Ectodermal cell (in vitro differentiated cells): ENCODE measurements at regions not wholly inside any gene's neighbourhood (a gene's known extent, or its start where the extent isn't known, plus 50 kb on each side); places are given as distances from the start of the nearest gene placed in this dataset.

Experiments
- H3K27ac ChIP-seq: 2 replicates; pipeline ENCODE4 v1.7.0; 2013; ENCODE audit warnings: mild to moderate bottlenecking, low read depth, low read length; ENCODE audit not compliant: insufficient read depth, poor library complexity, severe bottlenecking
- H3K27me3 ChIP-seq: 2 replicates; pipeline ENCODE4 v1.7.0; 2013; ENCODE audit warnings: mild to moderate bottlenecking, low read length; ENCODE audit not compliant: insufficient read depth, control insufficient read depth, poor library complexity, severe bottlenecking
- H3K36me3 ChIP-seq: one replicate; pipeline ENCODE4 v1.7.0; 2013; ENCODE audit warnings: low read length; ENCODE audit not compliant: control insufficient read depth, insufficient read depth
- H3K4me1 ChIP-seq: one replicate; pipeline ENCODE4 v1.7.0; 2013; ENCODE audit warnings: low read length; ENCODE audit not compliant: control insufficient read depth, insufficient read depth
- H3K4me3 ChIP-seq: 2 replicates; pipeline ENCODE4 v1.7.0; 2013; ENCODE audit warnings: low read depth, low read length, control low read depth; ENCODE audit not compliant: insufficient read depth
- H3K9me3 ChIP-seq: 2 replicates; pipeline ENCODE4 v1.7.0; 2013; ENCODE audit warnings: mild to moderate bottlenecking, low read length, moderate library complexity; ENCODE audit not compliant: control insufficient read depth
- WGBS, 2 experiments: methylation state at CpG; one replicate each; pipeline ENCODE4 v1.1.7; 2013; ENCODE audit warnings: missing lambda C conversion rate in 2 of 2; 5-methylcytosine and 5-hydroxymethylcytosine counted together

DNA sequence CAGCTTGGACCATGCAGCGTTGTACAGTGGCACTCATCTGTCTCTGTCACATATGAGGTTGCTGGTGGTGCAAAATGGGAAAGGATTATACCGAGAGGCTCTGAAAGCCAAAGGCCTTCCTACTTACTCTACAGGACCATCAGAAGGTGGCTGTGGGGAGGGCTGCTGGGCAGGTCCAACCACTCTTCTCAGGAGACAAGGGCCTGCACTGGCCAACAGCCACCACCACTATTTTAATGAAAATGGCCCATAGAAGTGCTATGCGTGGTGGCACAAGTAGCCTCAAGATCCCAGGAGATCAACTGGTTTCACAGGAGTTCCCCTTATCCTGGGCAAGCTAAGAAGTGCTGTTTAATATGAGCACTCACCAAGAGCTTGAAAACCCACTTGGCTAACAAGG is 52.3 kb downstream of the MRPL57 start:
- 94 to 96% methylated on average over 3 of the region's 3 CpGs for WGBS, 2 experiments
- Histone ChIP-seq H3K36me3 (no peaks in the 10 kb centered on the region), H3K27me3 (no peaks in the 10 kb centered on the region), H3K9me3 (no peaks in the 10 kb centered on the region), H3K4me1 (no peaks in the 10 kb centered on the region), H3K4me3 (no peak overlapping the region), H3K27ac (no peak overlapping the region)

DNA sequence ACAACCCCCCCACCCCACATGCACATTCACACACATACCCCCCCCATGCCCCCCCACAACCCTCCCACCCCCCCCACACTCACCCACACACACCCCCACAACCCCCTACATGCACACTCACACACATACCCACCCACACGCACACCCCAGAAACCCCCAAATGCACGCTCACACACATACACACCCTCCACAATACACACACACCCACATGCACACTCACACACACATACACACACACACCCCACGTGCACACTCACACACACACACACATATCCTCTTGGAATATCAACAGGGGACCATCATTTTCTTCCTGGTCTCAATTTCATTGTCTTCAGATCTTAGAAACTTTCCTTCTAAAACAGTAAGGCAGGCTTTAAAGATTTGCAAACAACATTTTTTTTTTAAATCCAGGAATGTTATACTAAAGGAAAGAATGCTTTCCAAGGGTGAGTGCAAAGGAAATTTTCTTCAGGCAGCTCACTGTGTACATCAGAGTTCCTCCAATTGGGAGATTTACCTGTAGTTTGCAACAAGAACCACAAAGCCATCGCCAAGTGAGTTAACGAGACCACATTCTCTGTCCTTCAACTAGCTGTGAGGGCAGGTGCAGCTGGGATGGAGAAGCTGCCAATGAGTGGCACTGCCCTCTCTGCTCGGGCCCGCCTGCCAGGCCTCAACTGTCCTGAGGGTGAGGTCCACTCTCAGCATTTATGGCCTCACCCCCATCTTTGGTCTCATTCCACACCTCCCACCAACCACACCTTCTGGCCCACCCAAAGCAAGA is 53.0 kb downstream of the MRPL57 start:
- 93 to 95% methylated on average over 7 of the region's 7 CpGs for WGBS, 2 experiments
- Histone ChIP-seq H3K36me3 (no peaks in the 10 kb centered on the region), H3K4me3 (no peak overlapping the region), H3K27ac (no peak overlapping the region), H3K9me3 (no peaks in the 10 kb centered on the region), H3K27me3 (no peaks in the 10 kb centered on the region), H3K4me1 (no peaks in the 10 kb centered on the region)

DNA sequence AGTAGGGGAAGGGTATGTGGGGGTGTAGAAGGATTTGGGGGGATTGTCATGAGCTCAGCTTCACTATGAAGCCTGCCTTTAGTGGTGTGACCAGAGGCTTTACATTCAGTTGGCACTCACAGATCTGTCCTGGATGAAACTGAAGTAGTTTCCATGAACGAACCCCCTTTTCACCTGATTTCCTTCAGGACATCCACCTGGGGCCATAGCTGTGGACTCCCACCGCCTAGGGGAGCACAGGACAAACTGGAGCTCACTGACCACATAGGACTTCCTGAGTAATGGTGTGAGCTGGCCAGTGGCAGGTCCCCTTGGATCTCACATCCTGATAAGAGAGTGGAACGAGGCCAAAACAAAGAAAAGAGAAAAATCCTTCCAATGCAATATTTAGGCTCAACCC is 54.1 kb downstream of the MRPL57 start:
- Histone ChIP-seq H3K4me1 (no peaks in the 10 kb centered on the region), H3K36me3 (no peaks in the 10 kb centered on the region), H3K9me3 (no peaks in the 10 kb centered on the region), H3K27ac (no peak overlapping the region), H3K4me3 (no peak overlapping the region), H3K27me3 (no peaks in the 10 kb centered on the region)
- 87 to 97% methylated on average over 3 of the region's 3 CpGs for WGBS, 2 experiments

DNA sequence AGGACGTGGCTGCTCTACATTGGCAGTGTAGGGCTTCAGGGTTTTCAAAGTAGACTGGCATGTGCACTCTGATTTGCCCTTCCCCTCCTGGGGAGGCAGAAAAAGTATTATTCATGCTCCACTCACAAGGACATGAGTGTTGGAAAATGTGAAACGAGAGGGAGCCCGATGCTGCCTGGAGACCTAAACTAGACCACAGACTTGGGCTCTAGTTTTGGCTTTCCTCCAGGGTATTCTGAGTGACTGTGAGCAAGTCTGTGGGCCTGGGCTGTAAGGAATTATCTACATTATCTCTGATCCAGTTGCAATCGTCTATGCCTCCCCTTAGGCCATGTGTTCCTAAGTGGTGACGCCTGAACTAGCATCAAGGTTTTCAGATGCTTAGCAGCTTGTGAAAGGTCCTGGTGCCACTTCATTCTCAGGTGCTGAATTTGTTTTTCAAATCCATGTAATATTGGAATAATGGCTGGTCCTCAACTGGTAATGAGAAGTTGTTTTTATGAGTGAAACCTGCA is 55.0 kb downstream of the MRPL57 start:
- Histone ChIP-seq H3K4me1 (no peaks in the 10 kb centered on the region), H3K27me3 (no peaks in the 10 kb centered on the region), H3K4me3 (no peak overlapping the region), H3K36me3 (no peaks in the 10 kb centered on the region), H3K9me3 (no peaks in the 10 kb centered on the region), H3K27ac (no peak overlapping the region)
- WGBS, 2 experiments: 93 to 95% methylated on average over 5 of the region's 5 CpGs

DNA sequence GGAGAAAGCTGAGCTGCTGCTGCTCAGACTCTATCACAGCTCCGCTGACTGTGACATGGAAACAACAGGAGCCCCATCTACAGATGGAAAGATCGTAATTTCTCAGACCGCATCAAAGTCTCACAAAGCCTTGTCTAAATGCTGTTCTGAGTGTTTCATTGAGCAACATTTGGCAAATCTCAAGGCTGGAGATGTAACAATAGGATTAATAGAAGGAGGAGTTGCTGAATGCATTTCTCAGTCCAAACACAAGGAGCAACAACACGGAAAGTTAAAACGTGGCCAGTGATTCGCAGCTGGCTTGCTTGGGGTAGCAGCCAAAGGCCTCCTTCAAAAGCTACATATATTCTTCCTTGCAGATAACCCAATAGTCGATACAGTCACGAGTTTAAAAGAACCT is 55.7 kb downstream of the MRPL57 start:
- no peaks in the 10 kb centered on the region for H3K36me3 ChIP-seq
- H3K27me3 ChIP-seq: no peaks in the 10 kb centered on the region
- no peaks in the 10 kb centered on the region for H3K9me3 ChIP-seq
- no peak overlapping the region for H3K4me3 ChIP-seq
- H3K27ac ChIP-seq: no peak overlapping the region
- WGBS, 2 experiments: 90 to 94% methylated on average over 8 of the region's 8 CpGs
- H3K4me1 ChIP-seq: no peaks in the 10 kb centered on the region

DNA sequence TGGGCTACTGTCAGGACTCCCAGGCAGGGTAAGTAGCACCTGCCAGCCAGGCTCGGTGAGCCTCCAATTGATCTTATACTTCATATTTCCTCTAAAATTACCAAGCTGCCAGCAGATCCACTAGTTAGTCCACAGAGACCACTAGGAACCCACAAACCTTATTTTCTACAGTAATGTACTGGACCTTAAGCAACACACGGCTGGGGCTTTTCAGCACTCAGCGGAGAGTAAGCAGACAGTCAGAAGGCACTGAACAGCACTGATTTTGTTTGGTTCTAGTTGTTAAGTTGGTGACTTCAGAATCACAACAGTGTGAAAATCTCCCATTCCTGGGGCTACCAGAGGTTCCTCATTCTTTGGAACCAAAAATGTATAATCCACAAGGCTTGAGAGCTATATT is 56.1 kb downstream of the MRPL57 start:
- no peaks in the 10 kb centered on the region for H3K9me3 ChIP-seq
- no peak overlapping the region for H3K4me3 ChIP-seq

DNA sequence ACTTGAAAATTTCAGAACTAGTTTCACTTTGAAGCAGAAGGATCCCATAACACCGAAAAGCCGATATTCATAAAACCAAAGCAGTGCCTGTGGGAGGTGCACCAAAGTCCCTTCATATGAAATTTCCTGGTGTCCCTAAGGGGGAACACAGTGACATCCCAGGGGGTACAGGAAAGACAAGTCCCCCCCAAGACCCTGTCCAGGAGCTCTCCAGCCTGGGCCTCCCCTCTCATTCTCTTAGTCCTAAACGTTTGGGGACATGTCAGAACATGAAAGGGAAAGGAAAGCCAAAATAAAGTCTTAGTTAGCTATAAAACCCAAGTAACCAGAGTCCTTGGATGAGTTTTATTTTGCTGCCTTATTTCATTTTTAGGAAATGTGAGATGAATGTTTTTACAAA is 56.6 kb downstream of the MRPL57 start:
- Histone ChIP-seq H3K9me3 (no peaks in the 10 kb centered on the region), H3K4me1 (no peaks in the 10 kb centered on the region), H3K36me3 (no peaks in the 10 kb centered on the region), H3K27ac (no peak overlapping the region), H3K4me3 (no peak overlapping the region), H3K27me3 (no peaks in the 10 kb centered on the region)
- WGBS, 2 experiments: 83 to 87% methylated on average over 3 of the region's 3 CpGs

More for the DNA sequence above, 56.1 kb downstream of the MRPL57 start:
- 63 to 64% methylated on average over 3 of the region's 3 CpGs for WGBS, 2 experiments
- no peaks in the 10 kb centered on the region for H3K36me3 ChIP-seq
- H3K27me3 ChIP-seq: no peaks in the 10 kb centered on the region
- no peaks in the 10 kb centered on the region for H3K4me1 ChIP-seq
- no peak overlapping the region for H3K27ac ChIP-seq

DNA sequence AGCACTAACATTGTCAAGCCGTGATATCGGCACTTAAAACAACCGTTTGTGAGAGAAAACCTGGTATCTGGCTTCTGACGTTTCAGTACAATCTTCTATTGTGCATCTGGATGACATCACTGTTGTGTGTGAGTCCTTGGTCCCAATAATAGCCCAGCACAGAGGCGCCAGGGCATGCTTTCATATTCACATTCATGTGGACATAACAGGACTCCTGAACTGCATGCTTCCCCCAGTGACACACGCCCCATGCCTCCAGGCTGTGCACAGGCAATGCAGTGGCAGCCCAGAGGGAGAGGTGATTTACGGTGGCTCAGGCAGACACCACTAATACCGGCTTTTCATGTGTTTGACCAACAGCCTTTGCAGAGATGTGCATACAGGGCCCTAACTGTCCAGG is 58.1 kb downstream of the MRPL57 start:
- 91 to 92% methylated on average over 8 of the region's 8 CpGs for WGBS, 2 experiments
- H3K4me3 ChIP-seq: no peak overlapping the region
- H3K27ac ChIP-seq: no peak overlapping the region
- H3K27me3 ChIP-seq: no peaks in the 10 kb centered on the region
- H3K36me3 ChIP-seq: no peaks in the 10 kb centered on the region
- H3K4me1 ChIP-seq: no peaks in the 10 kb centered on the region
- H3K9me3 ChIP-seq: no peaks in the 10 kb centered on the region

DNA sequence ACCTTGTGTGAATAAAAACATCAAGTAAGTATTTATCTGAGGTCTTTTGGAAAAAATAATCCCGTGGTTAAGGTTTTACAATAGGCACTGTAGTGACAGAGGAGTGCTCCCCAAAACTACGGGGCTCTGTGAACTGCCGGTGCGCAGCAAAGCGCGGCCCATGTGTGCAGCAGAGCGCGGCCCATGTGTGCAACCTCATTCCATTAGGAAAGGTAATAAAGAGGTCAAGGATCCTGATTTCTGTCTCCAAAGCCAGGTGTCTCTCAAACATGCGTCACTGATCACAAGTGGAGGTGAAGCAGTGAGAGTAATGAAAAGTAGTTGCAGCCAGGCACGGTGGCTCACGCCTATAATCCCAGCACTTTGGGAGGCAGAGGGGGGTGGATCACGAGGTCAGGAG is 58.7 kb downstream of the MRPL57 start:
- 95% methylated on average over 12 of the region's 12 CpGs for WGBS, 2 experiments
- H3K27ac ChIP-seq: no peak overlapping the region
- no peak overlapping the region for H3K4me3 ChIP-seq
- no peaks in the 10 kb centered on the region for H3K9me3 ChIP-seq
- H3K4me1 ChIP-seq: no peaks in the 10 kb centered on the region
- H3K36me3 ChIP-seq: no peaks in the 10 kb centered on the region
- no peaks in the 10 kb centered on the region for H3K27me3 ChIP-seq

GRCh38 chr13:21237081-21237480 is 60.6 kb downstream of the MRPL57 start:
- 94 to 96% methylated on average over 9 of the region's 9 CpGs for WGBS, 2 experiments
- no peaks in the 10 kb centered on the region for H3K27me3 ChIP-seq
- no peaks in the 10 kb centered on the region for H3K9me3 ChIP-seq
- H3K27ac ChIP-seq: no peak overlapping the region
- no peaks in the 10 kb centered on the region for H3K4me1 ChIP-seq
- H3K36me3 ChIP-seq: no peaks in the 10 kb centered on the region
- no peak overlapping the region for H3K4me3 ChIP-seq
